ENCODE measurements at regions not wholly inside any gene's neighbourhood (a gene's known extent, or its start where the extent isn't known, plus 50 kb on each side); places are given as distances from the start of the nearest gene placed in this dataset.

DNA sequence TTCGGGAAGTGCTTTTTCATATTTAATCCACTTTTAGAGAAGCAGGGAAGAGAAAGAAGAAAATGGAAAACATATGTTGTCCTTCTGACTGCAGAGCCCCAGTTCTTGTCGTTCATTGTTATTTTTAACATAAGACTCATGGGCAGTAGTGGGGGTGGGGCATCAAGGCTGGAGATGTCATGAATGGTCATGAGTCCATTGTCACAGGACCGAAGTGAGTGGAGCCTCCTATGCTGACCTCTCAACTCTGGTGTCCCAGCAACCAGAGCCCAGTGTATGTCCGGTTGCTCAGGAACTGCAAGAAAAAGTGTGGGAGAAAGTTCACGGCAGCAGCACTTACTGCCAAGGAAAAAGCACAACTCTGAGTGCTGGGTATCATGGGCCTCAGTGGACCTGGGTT is 108.6 kb downstream of the BANF2 start:
- in situ Hi-C loops (cut with HindIII; ENCODE audit: low pct_unique_long_range_greater_than_20kb, low sequenced_read_pairs), result no loop called here
- DNase-seq (ENCODE audit: low read depth), result no peak

DNA sequence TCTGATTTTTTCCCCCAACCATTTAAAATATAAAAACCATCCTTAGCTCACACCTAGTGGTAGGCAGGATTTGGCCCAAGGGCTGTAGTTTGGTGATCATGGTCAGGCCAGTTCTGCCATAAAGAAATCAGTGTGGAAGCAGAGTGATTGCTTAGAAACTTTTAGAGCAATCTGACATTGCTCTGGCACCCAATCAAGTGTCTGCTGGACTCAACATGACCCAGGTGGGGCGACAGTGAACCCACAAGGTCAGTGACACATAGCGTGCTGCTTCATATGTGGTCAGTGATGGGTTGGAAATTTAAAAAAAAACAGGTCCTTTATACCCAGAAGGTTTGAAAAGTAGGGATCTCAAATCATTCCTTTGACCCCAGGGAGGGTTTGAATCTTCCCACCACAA is 107.9 kb downstream of the BANF2 start:
- no peak for DNase-seq (ENCODE audit: low read depth)
- in situ Hi-C loops (cut with HindIII; ENCODE audit: low pct_unique_long_range_greater_than_20kb, low sequenced_read_pairs), result no loop called here

DNA sequence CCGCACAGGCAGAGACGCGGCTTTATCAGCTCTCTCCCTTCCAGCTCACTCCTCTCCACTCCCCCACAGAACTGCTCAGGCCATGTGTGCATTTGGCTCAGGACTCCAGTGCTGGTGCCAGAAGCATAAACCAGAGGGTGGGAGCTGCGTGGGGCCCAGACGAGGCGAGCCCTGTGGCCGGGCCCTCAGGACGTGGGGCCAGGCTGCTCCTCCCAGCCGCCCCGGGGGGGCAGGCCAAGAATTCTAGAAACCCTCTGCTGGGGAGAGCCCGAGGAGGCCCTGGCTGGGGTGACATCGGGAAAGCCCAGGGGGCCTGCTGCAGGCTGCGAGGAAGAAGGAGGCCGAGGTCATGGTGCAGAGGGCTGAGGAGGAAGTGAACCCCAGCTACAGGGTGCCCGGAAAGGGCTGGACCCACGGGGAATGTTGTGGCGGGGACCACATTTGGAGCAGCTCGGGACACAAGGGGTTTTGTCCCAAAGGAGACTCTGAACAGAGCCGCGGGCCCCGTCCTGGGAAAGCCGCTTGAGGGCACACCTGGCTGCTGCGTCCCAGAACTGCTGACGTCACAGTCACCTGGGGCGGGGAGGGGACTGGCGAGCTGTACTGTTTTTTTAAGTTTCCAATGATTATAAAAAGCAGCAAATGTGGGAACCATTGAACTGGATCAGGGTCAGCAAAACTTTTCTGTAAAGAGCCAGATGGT is 107.1 kb downstream of the BANF2 start:
- in situ Hi-C loops (cut with HindIII; ENCODE audit: low pct_unique_long_range_greater_than_20kb, low sequenced_read_pairs), result no loop called here
- no peak for DNase-seq (ENCODE audit: low read depth)

DNA sequence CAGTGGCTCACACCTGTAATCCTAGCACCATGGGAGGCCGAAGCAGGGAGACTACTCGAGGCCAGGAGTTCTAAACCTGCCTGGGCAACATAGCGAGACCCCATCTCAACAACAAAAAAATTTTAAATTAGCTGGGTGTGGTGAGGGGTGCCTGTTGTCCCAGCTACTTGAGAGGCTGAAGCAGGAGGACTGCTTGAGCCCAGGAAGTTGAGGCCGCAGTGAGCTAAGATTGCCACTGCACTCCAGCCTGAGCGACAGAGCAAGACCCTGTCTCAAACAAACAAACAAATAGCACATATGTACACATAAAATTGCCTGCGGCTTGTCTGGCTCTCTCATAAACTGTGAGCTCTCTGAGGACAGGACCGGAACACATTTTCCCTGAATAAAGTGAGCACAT is 106.3 kb downstream of the BANF2 start:
- no peak for DNase-seq (ENCODE audit: low read depth)
- in situ Hi-C loops (cut with HindIII; ENCODE audit: low pct_unique_long_range_greater_than_20kb, low sequenced_read_pairs), result no loop called here

DNA sequence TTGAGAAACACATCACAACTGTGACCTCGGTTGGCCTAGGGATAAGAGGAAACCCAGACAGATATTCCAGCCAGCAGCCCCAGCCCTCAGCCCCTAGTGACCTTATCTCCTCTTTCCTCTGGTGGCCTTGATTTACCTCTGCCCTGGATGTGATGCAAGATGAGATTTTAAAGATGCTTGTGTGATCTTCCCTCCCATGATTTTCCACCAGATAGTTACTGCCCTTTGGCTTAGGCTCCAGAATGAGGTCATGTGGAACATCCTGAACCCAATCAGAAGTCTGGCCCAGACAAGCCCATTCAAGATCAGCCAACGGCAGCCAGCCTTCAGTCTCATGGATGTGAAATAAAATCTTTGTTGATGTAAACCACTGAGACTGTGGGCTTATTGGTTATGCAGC is 104.0 kb downstream of the BANF2 start:
- in situ Hi-C loops (cut with HindIII; ENCODE audit: low pct_unique_long_range_greater_than_20kb, low sequenced_read_pairs), result no loop called here

DNA sequence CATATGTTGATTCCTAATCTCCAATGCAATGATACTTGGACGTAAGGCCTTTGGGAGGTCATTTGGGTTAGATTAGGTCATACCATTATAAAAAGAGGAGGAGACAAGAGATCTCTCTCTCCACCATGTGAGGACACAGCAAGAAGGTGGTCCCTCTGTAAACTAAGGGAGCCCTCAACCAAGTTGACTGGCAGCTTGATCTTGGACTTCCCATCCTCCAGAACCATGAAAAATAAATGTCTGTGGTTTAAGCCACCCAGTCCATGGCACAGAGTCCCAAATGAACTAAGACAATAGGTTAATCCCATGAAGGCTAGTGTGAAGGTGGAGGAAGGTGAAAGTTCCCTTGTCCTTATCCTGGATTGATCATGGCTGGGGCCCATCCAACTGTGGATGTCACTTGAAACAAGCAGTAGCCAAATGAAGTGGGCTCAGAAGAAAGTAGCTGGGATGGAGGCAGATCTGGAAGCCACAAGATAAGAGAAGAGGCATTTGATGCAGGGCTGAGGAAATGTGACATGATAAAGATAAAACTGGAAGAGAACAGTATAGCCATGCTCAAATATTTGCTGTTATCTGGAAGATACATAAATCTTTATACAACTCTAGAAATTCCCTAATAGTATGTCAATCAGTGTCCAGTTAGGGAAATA is 99.9 kb downstream of the BANF2 start:
- DNase-seq (ENCODE audit: low read depth), result no peak
- in situ Hi-C loops (cut with HindIII; ENCODE audit: low pct_unique_long_range_greater_than_20kb, low sequenced_read_pairs), result no loop called here

More for the DNA sequence above, 104.0 kb downstream of the BANF2 start:
- no peak for DNase-seq (ENCODE audit: low read depth)

DNA sequence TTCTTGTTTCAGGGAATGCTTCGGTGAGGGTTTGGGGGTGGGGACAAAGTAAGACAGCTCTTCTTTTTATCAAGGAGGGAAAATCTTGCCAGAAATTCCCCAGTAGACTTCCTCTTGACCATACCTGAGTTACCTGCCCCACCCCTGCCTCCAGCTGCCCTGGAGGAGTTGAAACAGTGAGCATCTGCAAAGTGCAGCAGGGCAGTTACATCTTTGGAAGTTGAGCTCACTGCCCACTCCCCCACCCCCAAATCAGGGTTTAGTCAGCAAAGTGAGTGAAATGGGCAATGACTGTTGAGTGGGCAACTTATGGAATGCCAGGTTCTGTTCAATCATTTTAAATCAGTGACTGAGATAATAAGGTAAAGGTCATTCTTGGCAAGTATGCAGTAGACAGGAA is 98.8 kb downstream of the BANF2 start:
- in situ Hi-C loops (cut with HindIII; ENCODE audit: low pct_unique_long_range_greater_than_20kb, low sequenced_read_pairs), result no loop called here
- DNase-seq (ENCODE audit: low read depth), result no peak

DNA sequence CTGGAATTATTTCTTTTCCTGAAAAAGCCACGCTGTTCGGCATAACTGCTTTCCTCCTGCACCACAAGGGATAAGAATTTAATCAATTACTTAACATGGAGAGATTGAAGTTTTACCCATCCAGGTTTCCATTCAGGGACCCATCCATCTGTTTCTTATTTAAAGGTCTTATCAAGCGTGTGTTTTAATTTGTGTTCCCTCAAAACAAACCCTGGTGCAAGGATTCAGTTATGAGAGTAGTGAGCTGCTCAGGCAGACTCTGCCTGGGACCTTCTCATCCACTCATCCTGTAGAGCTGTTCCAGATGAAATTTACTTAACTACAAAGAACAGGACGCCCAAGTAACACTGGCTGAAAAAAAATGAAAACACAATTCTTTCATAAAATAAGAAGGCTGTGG is 97.8 kb downstream of the BANF2 start:
- in situ Hi-C loops (cut with HindIII; ENCODE audit: low pct_unique_long_range_greater_than_20kb, low sequenced_read_pairs), result no loop called here
- DNase-seq (ENCODE audit: low read depth), result no peak

DNA sequence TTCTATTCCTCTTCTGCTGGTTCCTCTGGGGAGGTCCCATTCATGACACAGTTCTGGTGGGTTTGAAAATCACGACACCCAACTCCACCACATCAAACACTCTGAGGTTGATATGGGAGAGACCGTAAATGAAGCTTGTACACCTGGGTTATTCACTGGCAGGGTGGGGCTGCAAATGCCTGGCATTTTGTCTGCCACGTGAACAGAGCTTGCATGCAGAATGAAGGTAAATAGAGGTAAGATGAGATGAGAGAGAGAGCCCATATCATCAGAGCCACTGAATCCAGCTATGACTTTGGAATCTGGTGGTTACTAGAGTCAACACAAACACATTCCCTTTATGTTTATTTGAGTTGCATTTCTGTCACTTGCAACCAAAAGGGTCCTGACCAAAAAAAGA is 97.4 kb downstream of the BANF2 start:
- DNase-seq (ENCODE audit: low read depth), result no peak
- in situ Hi-C loops (cut with HindIII; ENCODE audit: low pct_unique_long_range_greater_than_20kb, low sequenced_read_pairs), result no loop called here

DNA sequence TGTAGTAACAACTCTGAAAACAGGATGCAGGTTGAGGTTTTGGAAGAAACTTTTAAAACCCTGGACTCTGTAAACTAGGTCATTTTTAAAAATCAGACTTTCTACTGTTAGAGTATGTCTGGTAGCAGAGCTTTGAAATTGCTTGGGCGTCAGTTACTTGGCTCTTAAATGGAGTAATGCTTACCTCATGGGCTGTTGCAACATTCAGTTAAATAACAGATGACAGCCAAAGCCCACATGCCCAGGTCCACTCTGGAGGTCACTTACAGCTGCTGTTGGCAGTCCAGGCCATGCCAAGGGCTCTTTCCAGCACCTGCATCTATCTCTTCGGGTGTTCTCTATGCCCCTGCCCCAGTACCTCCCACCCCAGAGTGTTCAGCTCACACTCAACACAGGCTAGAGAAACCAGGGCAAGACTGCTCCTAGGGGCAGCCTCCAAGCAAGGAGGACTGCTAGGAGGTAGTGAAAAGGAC is 96.4 kb downstream of the BANF2 start:
- in situ Hi-C loops (cut with HindIII; ENCODE audit: low pct_unique_long_range_greater_than_20kb, low sequenced_read_pairs), result no loop called here

DNA sequence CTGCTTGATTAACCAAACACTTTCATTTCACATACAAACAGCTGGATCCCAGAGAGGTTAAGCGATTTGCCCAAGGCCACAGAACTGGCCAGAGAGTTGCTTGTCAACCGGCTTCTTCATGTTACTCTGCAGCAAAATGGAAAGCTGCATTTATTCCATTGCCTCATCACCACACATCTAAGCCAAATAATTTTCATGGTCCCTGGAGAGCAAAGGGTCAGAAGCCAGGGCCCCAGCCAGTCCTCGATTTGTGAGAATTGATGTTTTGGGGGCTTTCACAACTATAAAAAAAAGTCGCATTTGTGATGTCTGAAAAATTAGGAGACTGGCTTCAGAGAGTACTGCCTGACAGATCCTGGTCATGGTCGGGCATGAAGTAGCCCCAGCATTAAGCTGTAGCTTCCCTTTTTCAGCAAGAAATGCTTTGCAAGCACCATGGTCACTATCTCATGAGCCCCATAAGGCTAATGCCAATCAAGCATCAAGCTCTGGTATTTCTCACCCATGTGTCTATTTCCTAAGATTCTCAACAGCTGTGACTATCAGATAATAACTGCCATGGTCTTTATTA is 95.8 kb downstream of the BANF2 start:
- DNase-seq (ENCODE audit: low read depth), result no peak
- in situ Hi-C loops (cut with HindIII; ENCODE audit: low pct_unique_long_range_greater_than_20kb, low sequenced_read_pairs), result no loop called here

More for the DNA sequence above, 96.4 kb downstream of the BANF2 start:
- no peak for DNase-seq (ENCODE audit: low read depth)

DNA sequence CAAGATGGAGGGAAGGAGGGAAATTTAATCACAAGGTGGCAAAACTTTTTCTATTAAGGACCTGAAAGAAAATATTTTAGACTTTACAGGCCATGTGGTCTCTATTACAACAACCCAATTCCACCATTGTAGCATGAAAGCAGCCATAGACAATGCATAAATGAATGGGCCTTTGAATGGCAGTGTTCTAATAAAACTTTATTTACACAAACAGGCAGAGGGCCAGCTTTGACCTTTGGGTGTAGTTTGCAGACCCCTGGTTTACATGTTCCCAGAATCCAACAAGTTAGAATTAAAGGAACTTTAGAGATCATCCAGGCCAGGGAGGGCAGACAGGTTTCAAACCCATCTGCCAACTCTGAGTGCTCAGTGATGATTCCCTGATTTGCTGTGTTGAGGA is 95.2 kb downstream of the BANF2 start:
- in situ Hi-C loops (cut with HindIII; ENCODE audit: low pct_unique_long_range_greater_than_20kb, low sequenced_read_pairs), result no loop called here
- no peak for DNase-seq (ENCODE audit: low read depth)

DNA sequence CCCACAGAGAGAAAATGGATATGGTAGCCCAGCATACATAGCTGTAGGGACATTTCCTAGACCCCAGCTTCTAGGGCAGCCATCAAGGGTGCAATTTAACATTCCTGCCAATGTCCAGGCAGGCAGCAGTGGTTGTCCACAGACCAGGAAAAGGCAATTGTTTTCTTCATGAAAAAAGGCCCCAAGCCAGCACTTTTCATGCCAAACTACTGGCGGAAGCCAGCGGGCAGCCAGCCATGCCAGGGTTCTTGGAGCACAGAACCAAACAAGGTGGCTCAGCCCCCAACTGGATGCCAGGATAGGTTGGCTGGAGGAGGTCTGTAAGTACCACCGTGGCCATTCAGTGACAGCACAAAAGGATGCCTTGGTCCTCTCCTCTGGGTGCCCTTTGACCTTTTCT is 94.6 kb downstream of the BANF2 start:
- DNase-seq (ENCODE audit: low read depth), result no peak
- in situ Hi-C loops (cut with HindIII; ENCODE audit: low pct_unique_long_range_greater_than_20kb, low sequenced_read_pairs), result no loop called here

DNA sequence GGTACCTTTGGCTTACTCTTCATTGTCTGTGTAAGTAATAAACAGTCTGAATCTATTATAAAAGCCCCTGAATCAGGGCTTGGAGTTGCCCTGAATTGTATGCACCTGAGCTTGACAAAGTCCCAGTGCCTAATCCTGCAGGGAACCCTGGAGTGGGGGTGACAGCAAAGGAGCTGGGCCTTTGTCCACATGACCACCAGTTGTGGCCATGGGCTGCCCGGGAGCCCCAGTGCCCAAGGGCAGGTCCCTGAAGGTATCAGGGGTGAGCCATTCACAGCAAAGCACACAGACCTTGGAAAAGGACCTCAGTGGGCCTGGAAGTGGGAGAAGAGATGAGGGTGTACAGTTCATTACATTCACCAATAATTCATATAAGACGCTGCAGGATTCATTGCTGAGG is 94.2 kb downstream of the BANF2 start:
- in situ Hi-C loops (cut with HindIII; ENCODE audit: low pct_unique_long_range_greater_than_20kb, low sequenced_read_pairs), result no loop called here
- DNase-seq (ENCODE audit: low read depth), result no peak

DNA sequence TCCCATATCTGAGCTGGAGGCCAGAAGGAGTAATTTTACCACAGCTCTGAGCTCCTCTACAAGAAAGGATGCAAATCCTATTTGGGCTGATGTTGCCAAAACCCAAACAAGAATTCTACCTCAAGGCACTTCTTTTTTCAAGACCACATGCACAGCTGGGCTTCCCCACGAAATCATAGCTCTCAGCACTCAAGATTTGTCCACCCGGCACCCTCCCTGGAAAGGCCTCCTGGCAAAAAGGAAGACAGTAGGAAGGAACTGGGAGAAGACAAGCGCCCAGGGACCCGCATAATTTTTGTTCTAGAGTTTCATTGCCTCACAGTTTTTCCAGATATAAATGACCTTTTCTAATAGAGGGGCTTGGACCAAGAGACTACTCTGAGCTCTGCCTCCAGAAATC is 90.5 kb downstream of the BANF2 start:
- in situ Hi-C loops (cut with HindIII; ENCODE audit: low pct_unique_long_range_greater_than_20kb, low sequenced_read_pairs), result no loop called here
- DNase-seq (ENCODE audit: low read depth), result no peak

DNA sequence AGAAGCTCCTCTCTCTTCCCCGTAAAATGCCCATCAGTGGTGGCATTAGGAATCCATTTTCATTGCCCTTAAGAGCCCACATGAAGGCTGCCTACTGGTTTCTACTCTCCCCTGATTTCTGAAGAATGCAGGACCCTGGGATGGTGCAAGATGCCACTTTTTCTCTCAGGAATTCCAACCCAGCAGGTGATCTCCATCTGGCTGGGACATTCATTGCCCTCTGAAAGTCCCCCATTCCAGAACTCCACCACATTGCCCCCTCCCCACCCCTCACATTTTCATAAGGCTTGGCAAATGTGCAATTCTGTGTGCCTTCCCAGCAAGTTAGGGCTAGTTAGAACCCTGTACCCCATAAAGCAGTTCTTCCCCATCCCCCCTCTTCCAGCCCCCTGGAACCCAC is 88.0 kb downstream of the BANF2 start:
- in situ Hi-C loops (cut with HindIII; ENCODE audit: low pct_unique_long_range_greater_than_20kb, low sequenced_read_pairs), result no loop called here
- no peak for DNase-seq (ENCODE audit: low read depth)

DNA sequence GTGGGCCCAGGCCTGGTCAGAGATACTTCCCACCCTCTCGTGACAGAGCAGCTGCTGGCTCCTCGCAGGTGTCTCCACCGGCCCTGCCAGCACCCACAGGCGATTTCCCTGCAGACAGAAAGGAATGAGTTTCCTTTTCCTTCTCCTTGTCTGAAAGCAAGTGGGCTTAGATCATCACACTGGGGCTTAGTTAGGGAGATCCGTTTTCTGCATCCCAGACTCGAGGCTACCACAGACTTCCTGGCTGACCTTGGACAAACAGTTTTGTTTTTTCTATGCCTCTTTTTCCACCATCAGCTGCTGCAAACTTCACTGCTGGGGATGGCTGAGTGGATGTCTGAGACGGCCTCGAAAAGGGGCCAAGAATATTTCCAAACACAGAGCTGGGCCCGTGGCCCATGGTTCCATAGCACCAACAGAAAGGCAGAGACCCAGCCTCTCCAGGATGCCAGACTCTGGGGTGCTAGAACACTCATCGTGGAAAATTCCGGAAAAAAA is 86.5 kb downstream of the BANF2 start:
- DNase-seq (ENCODE audit: low read depth), result no peak
- in situ Hi-C loops (cut with HindIII; ENCODE audit: low pct_unique_long_range_greater_than_20kb, low sequenced_read_pairs), result no loop called here
